Fibroblast of villous mesenchyme (primary cell): ENCODE measurements at regions not wholly inside any gene's neighbourhood (a gene's known extent, or its start where the extent isn't known, plus 50 kb on each side); places are given as distances from the start of the nearest gene placed in this dataset.

Source experiments
- DNase-seq: peaks from one replicate; pipeline ENCODE4 v3.0.0-alpha.2; 2010; ENCODE audit warnings: low read depth
- H3K4me3 ChIP-seq: 2 replicates; pipeline ENCODE4 v1.5.1; 2011; ENCODE audit warnings: low read depth, mild to moderate bottlenecking, low read length
- TF ChIP-seq, protein P1 (sequence below): IDR thresholded peaks from 2 replicates; pipeline ENCODE4 v1.5.1; 2012; ENCODE audit warnings: low read depth, mild to moderate bottlenecking, low read length; ENCODE audit not compliant: insufficient read depth

GRCh38 chr4:151946718-151947117 lies 185.9 kb upstream of the GATB start:
- no peak for DNase-seq
- no peak overlapping the region for H3K4me3 ChIP-seq
- TF ChIP-seq, protein P1, sequence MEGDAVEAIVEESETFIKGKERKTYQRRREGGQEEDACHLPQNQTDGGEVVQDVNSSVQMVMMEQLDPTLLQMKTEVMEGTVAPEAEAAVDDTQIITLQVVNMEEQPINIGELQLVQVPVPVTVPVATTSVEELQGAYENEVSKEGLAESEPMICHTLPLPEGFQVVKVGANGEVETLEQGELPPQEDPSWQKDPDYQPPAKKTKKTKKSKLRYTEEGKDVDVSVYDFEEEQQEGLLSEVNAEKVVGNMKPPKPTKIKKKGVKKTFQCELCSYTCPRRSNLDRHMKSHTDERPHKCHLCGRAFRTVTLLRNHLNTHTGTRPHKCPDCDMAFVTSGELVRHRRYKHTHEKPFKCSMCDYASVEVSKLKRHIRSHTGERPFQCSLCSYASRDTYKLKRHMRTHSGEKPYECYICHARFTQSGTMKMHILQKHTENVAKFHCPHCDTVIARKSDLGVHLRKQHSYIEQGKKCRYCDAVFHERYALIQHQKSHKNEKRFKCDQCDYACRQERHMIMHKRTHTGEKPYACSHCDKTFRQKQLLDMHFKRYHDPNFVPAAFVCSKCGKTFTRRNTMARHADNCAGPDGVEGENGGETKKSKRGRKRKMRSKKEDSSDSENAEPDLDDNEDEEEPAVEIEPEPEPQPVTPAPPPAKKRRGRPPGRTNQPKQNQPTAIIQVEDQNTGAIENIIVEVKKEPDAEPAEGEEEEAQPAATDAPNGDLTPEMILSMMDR = no peak

DNA sequence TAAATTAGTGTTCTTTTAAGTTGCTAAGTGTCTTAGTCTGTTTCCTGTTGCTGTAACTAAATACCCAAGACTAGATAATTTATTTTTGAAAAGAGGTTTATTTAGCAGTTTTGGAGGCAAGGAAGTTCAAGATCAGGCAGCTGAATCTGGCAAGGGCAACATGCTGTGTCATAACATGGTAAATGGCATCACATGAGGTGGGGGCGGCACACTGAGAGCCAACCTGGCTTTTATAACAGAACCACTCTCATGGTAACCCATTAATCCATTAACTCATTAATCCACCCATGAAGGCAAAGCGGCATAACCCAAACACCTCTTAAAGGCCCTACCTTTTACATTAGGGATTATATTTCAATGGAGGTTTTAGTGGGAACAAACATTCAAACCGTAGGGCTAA lies 182.2 kb upstream of the GATB start:
- DNase-seq = no peak
- no peak overlapping the region for H3K4me3 ChIP-seq
- TF ChIP-seq, protein P1 = no peak

GRCh38 chr4:151940926-151941617 lies 180.3 kb upstream of the GATB start:
- TF ChIP-seq, protein P1 = no peak
- H3K4me3 ChIP-seq = no peak overlapping the region
- DNase-seq = no peak

- TF ChIP-seq, protein P1 = no peak
- no peak overlapping the region for H3K4me3 ChIP-seq
- no peak for DNase-seq
Observed at GRCh38 chr4:151940291-151940690, 179.5 kb upstream of the GATB start.

DNA sequence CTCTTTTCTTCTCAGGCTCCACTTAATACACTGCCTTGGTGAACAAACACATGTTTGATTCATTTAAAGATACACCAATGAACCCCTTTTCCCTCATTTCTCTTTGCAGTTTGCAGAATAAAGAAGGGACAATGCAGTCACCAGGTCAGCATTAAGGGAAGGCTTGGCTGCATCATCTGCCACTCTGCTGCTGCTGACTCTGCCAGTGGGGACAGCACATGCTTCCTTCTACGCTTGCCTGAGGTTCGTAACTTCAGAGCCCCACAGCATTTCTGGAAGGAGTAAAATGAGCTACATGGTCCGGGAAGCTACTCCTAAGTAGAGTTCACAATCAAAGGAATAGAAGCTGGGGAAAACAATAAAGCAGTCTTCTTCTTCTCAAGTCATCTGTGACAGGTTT lies 178.9 kb upstream of the GATB start:
- TF ChIP-seq, protein P1 = no peak
- H3K4me3 ChIP-seq = no peak overlapping the region
- no peak for DNase-seq

DNA sequence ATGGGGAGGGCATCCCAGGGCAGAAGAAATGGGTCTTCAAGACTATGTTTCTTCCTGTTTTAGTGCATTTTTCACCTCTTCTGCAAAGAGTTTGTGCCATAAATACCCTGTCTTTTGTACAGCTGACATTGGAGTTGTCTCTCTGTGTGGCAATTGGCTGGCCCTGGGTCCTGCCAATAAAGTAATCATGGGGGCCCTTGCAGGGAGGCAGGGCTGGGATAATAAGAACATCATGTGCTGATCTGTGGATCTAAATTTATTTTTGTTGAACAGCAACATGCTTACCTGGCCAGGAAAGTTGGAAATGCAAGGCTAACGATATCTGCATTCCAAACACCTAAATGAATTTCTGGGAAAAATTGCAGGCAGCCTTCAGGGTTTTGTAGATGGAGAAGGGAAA lies 174.6 kb upstream of the GATB start:
- TF ChIP-seq, protein P1 = no peak
- no peak overlapping the region for H3K4me3 ChIP-seq
- no peak for DNase-seq

GRCh38 chr4:151934766-151935165 lies 174.0 kb upstream of the GATB start:
- TF ChIP-seq, protein P1 = no peak
- H3K4me3 ChIP-seq = no peak overlapping the region
- no peak for DNase-seq
